Astrocyte (in vitro differentiated cells and primary cell): ENCODE measurements at regions not wholly inside any gene's neighbourhood (a gene's known extent, or its start where the extent isn't known, plus 50 kb on each side); places are given as distances from the start of the nearest gene placed in this dataset.

Experiments used
- DNase-seq: peaks from one replicate; pipeline ENCODE4 v3.0.0-alpha.2; 2010; ENCODE audit warnings: low read depth
- FAIRE-seq: peaks from 2 replicates; lab custom pipeline; 2011; peaks lifted over from hg19 to GRCh38; lab: Jason Lieb, UNC
- H2AFZ ChIP-seq: 2 replicates; pipeline ENCODE4 v1.6.0; 2012; ENCODE audit warnings: low read depth, low read length, inconsistent platforms
- H3K27ac ChIP-seq: 2 replicates; pipeline ENCODE4 v1.5.1; 2011; ENCODE audit warnings: low read depth, low read length, inconsistent platforms
- H3K27me3 ChIP-seq: 2 replicates; pipeline ENCODE4 v1.6.0; 2011; ENCODE audit warnings: low read length, inconsistent platforms; ENCODE audit not compliant: insufficient read depth
- H3K36me3 ChIP-seq: 2 replicates; pipeline ENCODE4 v1.5.1; 2011; ENCODE audit warnings: low read length, inconsistent platforms; ENCODE audit not compliant: insufficient read depth
- H3K4me1 ChIP-seq: 2 replicates; pipeline ENCODE4 v1.5.1; 2011; ENCODE audit warnings: low read length, inconsistent platforms; ENCODE audit not compliant: insufficient read depth
- H3K4me2 ChIP-seq: 2 replicates; pipeline ENCODE4 v1.6.0; 2012; ENCODE audit warnings: low read length, inconsistent platforms
- H3K4me3 ChIP-seq: 2 replicates; pipeline ENCODE4 v1.5.1; 2011; ENCODE audit warnings: low read depth, mild to moderate bottlenecking, low read length, inconsistent platforms; ENCODE audit not compliant: insufficient read depth
- H3K79me2 ChIP-seq: 2 replicates; pipeline ENCODE4 v1.6.0; 2012; ENCODE audit warnings: mild to moderate bottlenecking, low read length, inconsistent platforms; ENCODE audit not compliant: insufficient read depth
- H3K9ac ChIP-seq: 2 replicates; pipeline ENCODE4 v1.6.0; 2012; ENCODE audit warnings: mild to moderate bottlenecking, low read length, inconsistent platforms
- H3K9me3 ChIP-seq: 2 replicates; pipeline ENCODE4 v1.5.1; 2012; ENCODE audit warnings: low read depth, mild to moderate bottlenecking, low read length, inconsistent platforms; ENCODE audit not compliant: insufficient read depth
- H4K20me1 ChIP-seq: 2 replicates; pipeline ENCODE4 v1.6.0; 2012; ENCODE audit warnings: low read length, inconsistent platforms; ENCODE audit not compliant: insufficient read depth
- H3K27ac Mint-ChIP-seq: one replicate; pipeline ENCODE4 v1.8.0; 2021; ENCODE audit warnings: mild to moderate bottlenecking, mixed read lengths; ENCODE audit not compliant: unreplicated experiment
- H3K27me3 Mint-ChIP-seq: one replicate; pipeline ENCODE4 v1.8.0; 2021; ENCODE audit warnings: low read depth, mixed read lengths; ENCODE audit not compliant: unreplicated experiment
- H3K36me3 Mint-ChIP-seq: one replicate; pipeline ENCODE4 v1.8.0; 2021; ENCODE audit warnings: low read depth, mixed read lengths; ENCODE audit not compliant: unreplicated experiment
- H3K4me1 Mint-ChIP-seq: one replicate; pipeline ENCODE4 v1.8.0; 2021; ENCODE audit warnings: low read depth, mixed read lengths; ENCODE audit not compliant: unreplicated experiment
- H3K4me3 Mint-ChIP-seq: one replicate; pipeline ENCODE4 v1.8.0; 2021; ENCODE audit warnings: mild to moderate bottlenecking, moderate library complexity, mixed read lengths; ENCODE audit not compliant: unreplicated experiment
- H3K9me3 Mint-ChIP-seq: one replicate; pipeline ENCODE4 v1.8.0; 2021; ENCODE audit warnings: mild to moderate bottlenecking, mixed read lengths; ENCODE audit not compliant: unreplicated experiment
- EZH2 ChIP-seq: IDR thresholded peaks from 2 replicates; pipeline ENCODE4 v1.6.1; 2012; ENCODE audit warnings: mild to moderate bottlenecking, low read length, inconsistent platforms; ENCODE audit not compliant: insufficient read depth
- TF ChIP-seq, protein P1 (sequence below): IDR thresholded peaks from 2 replicates; pipeline ENCODE4 v1.5.1; 2011; ENCODE audit warnings: low read depth, mild to moderate bottlenecking, inconsistent platforms, low read length, moderate library complexity; ENCODE audit not compliant: insufficient read depth

DNA sequence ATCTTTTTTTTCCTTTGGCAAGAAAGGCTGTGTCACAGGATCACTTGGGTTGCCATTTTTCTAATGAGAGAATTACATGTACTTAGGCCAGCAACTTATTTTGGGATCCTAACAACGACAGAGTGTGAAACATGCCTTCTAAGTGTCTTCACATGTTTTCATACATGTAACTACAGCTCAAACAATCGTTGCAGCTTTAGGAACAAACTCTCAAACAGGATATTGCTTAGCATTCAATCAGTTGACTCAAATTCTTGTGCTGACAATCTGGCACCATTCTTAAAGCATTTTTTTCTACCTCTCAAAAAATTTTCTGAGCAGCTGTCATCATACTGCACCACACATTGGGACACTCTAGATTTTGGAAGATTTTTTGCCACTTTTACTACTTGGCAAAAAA is 435.5 kb downstream of the HINT1 start:
- no peaks in the 10 kb centered on the region for H3K9me3 ChIP-seq
- TF ChIP-seq, protein P1, sequence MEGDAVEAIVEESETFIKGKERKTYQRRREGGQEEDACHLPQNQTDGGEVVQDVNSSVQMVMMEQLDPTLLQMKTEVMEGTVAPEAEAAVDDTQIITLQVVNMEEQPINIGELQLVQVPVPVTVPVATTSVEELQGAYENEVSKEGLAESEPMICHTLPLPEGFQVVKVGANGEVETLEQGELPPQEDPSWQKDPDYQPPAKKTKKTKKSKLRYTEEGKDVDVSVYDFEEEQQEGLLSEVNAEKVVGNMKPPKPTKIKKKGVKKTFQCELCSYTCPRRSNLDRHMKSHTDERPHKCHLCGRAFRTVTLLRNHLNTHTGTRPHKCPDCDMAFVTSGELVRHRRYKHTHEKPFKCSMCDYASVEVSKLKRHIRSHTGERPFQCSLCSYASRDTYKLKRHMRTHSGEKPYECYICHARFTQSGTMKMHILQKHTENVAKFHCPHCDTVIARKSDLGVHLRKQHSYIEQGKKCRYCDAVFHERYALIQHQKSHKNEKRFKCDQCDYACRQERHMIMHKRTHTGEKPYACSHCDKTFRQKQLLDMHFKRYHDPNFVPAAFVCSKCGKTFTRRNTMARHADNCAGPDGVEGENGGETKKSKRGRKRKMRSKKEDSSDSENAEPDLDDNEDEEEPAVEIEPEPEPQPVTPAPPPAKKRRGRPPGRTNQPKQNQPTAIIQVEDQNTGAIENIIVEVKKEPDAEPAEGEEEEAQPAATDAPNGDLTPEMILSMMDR = no peak
- no peak for TF ChIP-seq EZH2
- no peak overlapping the region for H3K27ac Mint-ChIP-seq
- H3K79me2 ChIP-seq = no peaks in the 10 kb centered on the region
- no peaks in the 10 kb centered on the region for H4K20me1 ChIP-seq
- peaks cover 1% of the 10 kb centered on the region for H3K36me3 Mint-ChIP-seq
- no peak overlapping the region for H3K4me3 Mint-ChIP-seq
- no peaks in the 10 kb centered on the region for H3K36me3 ChIP-seq
- no peak overlapping the region for H3K4me3 ChIP-seq
- no peaks in the 10 kb centered on the region for H3K4me1 Mint-ChIP-seq
- no peaks in the 10 kb centered on the region for H3K27me3 ChIP-seq
- no peak overlapping the region for H3K27ac ChIP-seq
- H3K9ac ChIP-seq = no peak overlapping the region
- no peaks in the 10 kb centered on the region for H3K27me3 Mint-ChIP-seq
- no peaks in the 10 kb centered on the region for H3K4me1 ChIP-seq
- peaks cover 9% of the 10 kb centered on the region for H3K9me3 Mint-ChIP-seq
- FAIRE-seq (no peak), DNase-seq (no peak)
- no peak overlapping the region for H3K4me2 ChIP-seq
- H2AFZ ChIP-seq = no peak overlapping the region

DNA sequence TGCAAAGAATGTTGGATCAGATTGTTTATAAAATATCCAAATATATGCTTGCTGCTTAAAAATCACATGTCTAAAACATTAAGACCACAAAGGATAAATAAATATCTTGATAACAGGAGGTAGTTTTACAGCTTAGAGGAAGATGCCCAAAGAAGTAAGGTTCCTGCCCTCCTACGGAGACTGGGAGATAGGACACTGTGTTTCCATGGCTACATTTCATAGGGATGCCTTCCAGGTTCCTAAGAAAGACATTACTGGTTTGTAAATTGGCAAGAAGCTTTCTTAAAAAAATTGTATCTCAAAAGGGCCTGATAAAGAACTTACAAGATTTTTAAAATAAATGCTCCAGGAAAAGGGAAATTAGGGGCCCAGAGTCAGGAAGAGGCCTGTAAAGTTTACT is 437.2 kb downstream of the HINT1 start:
- H3K4me1 Mint-ChIP-seq = no peaks in the 10 kb centered on the region
- H3K36me3 Mint-ChIP-seq = peaks cover 1% of the 10 kb centered on the region
- Histone ChIP-seq H3K79me2 (no peaks in the 10 kb centered on the region), H3K4me2 (no peak overlapping the region), H2AFZ (no peak overlapping the region), H3K36me3 (no peaks in the 10 kb centered on the region), H3K4me3 (no peak overlapping the region), H3K9me3 (no peaks in the 10 kb centered on the region), H3K4me1 (no peaks in the 10 kb centered on the region), H3K9ac (no peak overlapping the region), H4K20me1 (no peaks in the 10 kb centered on the region), H3K27ac (no peak overlapping the region), H3K27me3 (no peaks in the 10 kb centered on the region)
- FAIRE-seq (no peak), DNase-seq (no peak)
- H3K4me3 Mint-ChIP-seq = no peak overlapping the region
- peaks cover 9% of the 10 kb centered on the region for H3K9me3 Mint-ChIP-seq
- H3K27ac Mint-ChIP-seq = no peak overlapping the region
- no peaks in the 10 kb centered on the region for H3K27me3 Mint-ChIP-seq
- TF ChIP-seq, protein P1 = no peak
- TF ChIP-seq EZH2 = no peak

DNA sequence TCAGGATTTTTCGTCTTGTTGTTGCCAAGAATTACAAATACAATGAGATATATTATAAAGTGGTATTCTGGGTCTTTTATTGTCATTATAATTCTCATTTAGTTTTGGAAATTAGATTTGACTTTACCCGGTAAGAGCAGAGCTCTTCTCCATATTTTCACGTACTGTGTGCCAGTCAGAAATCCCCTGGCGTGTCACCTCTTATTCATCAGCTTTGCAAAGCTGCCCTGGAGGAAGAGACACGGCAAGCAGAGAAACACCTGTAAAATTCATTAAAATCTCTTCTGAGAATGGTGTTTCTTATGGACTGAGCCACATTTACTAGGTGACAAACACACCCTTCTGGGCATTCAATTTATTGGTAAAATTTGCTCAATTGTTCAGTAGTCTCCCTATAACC is 440.4 kb downstream of the HINT1 start:
- Histone ChIP-seq H4K20me1 (no peaks in the 10 kb centered on the region), H3K9ac (no peak overlapping the region), H3K36me3 (no peaks in the 10 kb centered on the region), H3K4me2 (no peak overlapping the region), H3K27me3 (no peaks in the 10 kb centered on the region), H3K4me1 (no peaks in the 10 kb centered on the region), H2AFZ (no peak overlapping the region), H3K27ac (no peak overlapping the region), H3K4me3 (no peak overlapping the region), H3K9me3 (no peaks in the 10 kb centered on the region), H3K79me2 (no peaks in the 10 kb centered on the region)
- Mint-ChIP-seq H3K36me3 (no peaks in the 10 kb centered on the region), H3K27ac (no peak overlapping the region), H3K4me1 (no peaks in the 10 kb centered on the region), H3K9me3 (no peaks in the 10 kb centered on the region), H3K27me3 (no peaks in the 10 kb centered on the region), H3K4me3 (no peak overlapping the region)
- no peak for TF ChIP-seq EZH2
- FAIRE-seq (no peak), DNase-seq (no peak)
